Activated B cell treated with CpG ODN at 0.5 μM for 24 hours (primary cell): ENCODE measurements at regions not wholly inside any gene's neighbourhood (a gene's known extent, or its start where the extent isn't known, plus 50 kb on each side); places are given as distances from the start of the nearest gene placed in this dataset.
A peak's percentile ranks its signal among the peaks of the same experiment; 100 is the strongest.

ENCODE experiments used
- ATAC-seq: fragments of 200-7000 bp; cut with Tn5 transposase; one replicate; pipeline ENCODE4 v1.10.0; 2021; ENCODE audit warnings: low read depth, mild to moderate bottlenecking, moderate library complexity
- CTCF ChIA-PET: fragments of 350-600 bp; sonication (Branson Sonifier 250); formaldehyde crosslinking; loops from one replicate; lab custom pipeline; 2021; ENCODE audit warnings: antibody characterized with exemption; lab: Charles Lee
- POLR2A ChIA-PET: fragments of 350-600 bp; sonication (Branson Sonifier 250); formaldehyde crosslinking; loops from one replicate; lab custom pipeline; 2021; ENCODE audit warnings: antibody characterized with exemption; lab: Charles Lee
- DNase-seq: peaks from one replicate; pipeline ENCODE4 v3.0.0; 2022
- H3K27ac Mint-ChIP-seq: one replicate; pipeline ENCODE4 v1.8.0; 2020; ENCODE audit warnings: mixed read lengths
- H3K27me3 Mint-ChIP-seq: one replicate; pipeline ENCODE4 v1.8.0; 2021; ENCODE audit warnings: mixed read lengths
- H3K36me3 Mint-ChIP-seq: one replicate; pipeline ENCODE4 v1.8.0; 2021; ENCODE audit warnings: low read depth, mixed read lengths
- H3K4me1 Mint-ChIP-seq: one replicate; pipeline ENCODE4 v1.8.0; 2021; ENCODE audit warnings: mixed read lengths
- H3K4me3 Mint-ChIP-seq: one replicate; pipeline ENCODE4 v1.8.0; 2020; ENCODE audit warnings: mild to moderate bottlenecking, mixed read lengths
- H3K9me3 Mint-ChIP-seq: one replicate; pipeline ENCODE4 v1.8.0; 2020; ENCODE audit warnings: mixed read lengths
- intact Hi-C: fragments of 100-400 bp; cut with micrococcal nuclease; formaldehyde crosslinking; loops from one replicate; pipeline ENCODE4 v1.15.1; 2024
- TF ChIP-seq, protein P1 (sequence below): fragments of 200-600 bp; IDR thresholded peaks from one replicate; pipeline ENCODE4 v1.8.0; 2022; ENCODE audit warnings: antibody characterized with exemption, mild to moderate bottlenecking

DNA sequence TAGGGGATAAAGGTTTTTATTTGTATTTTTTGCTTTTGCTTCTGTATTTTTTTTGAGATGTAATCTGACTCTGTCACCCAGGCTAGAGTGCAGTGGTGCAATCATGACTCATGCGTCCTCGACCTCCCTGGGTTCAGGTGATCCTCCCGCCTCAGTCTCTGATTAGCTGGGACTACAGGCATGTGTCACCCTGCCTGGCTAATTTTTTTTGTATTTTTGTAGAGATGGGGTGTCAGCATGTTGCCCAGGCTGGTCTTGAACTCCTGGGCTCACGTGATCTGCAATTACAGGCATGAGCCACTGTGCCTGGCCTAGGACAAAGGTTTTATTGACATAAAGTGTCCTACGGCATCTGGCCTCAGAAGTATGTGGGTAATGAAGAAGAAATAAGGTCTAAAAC, 297.1 kb upstream of the C9orf72 start:
- Mint-ChIP-seq H3K27ac (no peak overlapping the region), H3K27me3 (no peaks in the 10 kb centered on the region), H3K4me3 (no peak overlapping the region), H3K4me1 (no peaks in the 10 kb centered on the region), H3K36me3 (no peaks in the 10 kb centered on the region), H3K9me3 (no peaks in the 10 kb centered on the region)
- POLR2A ChIA-PET: no interaction called here
- CTCF ChIA-PET: no interaction called here
- ATAC-seq (no peak), DNase-seq (no peak)
- TF ChIP-seq, protein P1, sequence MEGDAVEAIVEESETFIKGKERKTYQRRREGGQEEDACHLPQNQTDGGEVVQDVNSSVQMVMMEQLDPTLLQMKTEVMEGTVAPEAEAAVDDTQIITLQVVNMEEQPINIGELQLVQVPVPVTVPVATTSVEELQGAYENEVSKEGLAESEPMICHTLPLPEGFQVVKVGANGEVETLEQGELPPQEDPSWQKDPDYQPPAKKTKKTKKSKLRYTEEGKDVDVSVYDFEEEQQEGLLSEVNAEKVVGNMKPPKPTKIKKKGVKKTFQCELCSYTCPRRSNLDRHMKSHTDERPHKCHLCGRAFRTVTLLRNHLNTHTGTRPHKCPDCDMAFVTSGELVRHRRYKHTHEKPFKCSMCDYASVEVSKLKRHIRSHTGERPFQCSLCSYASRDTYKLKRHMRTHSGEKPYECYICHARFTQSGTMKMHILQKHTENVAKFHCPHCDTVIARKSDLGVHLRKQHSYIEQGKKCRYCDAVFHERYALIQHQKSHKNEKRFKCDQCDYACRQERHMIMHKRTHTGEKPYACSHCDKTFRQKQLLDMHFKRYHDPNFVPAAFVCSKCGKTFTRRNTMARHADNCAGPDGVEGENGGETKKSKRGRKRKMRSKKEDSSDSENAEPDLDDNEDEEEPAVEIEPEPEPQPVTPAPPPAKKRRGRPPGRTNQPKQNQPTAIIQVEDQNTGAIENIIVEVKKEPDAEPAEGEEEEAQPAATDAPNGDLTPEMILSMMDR: no peak
- intact Hi-C loops: no loop called here

DNA sequence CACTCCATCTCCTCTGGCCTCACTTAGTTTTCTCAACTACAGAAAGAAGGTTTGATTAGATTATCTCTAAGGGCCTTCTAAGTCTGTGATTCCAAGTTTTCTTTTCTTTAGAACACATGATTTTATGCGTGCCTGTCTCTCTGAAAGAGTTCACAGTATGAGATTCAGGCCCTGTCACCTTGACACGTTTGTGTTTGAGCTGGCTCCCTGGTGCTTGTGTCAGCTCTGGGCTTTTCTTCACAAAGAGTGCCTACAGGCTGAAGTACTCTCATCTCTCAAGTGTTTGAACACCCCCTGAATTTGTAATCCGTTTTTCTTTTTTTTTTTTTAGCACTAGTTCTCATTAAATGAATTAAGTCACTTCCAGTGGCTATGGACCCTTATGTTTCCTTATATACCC, 306.9 kb upstream of the C9orf72 start:
- TF ChIP-seq, protein P1: no peak
- no peaks in the 10 kb centered on the region for H3K4me1 Mint-ChIP-seq
- DNase-seq: no peak
- H3K36me3 Mint-ChIP-seq: no peaks in the 10 kb centered on the region
- H3K9me3 Mint-ChIP-seq: no peaks in the 10 kb centered on the region
- no peak for ATAC-seq
- CTCF ChIA-PET: no interaction called here
- POLR2A ChIA-PET: no interaction called here
- intact Hi-C loops: no loop called here
- H3K27ac Mint-ChIP-seq: no peak overlapping the region
- no peak overlapping the region for H3K4me3 Mint-ChIP-seq
- H3K27me3 Mint-ChIP-seq: no peaks in the 10 kb centered on the region

DNA sequence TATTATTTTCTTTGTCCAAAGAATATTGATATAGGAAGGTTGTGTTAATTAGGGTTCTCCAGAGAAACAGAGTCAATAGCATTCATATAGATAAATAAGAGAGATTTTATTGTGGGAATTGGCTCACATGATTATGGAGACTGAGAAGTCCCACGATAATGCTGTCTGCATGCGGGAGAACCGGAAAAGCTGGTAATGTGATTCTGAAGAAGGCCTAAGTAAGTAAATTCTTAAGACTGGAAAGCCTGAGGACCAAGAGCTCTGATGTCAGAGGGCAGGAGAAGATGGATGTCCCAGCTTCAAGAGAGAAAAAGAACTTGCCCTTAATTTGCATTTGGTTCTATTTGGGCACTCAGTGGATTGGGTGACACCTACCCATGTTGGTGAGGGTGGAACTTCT, 307.4 kb upstream of the C9orf72 start:
- TF ChIP-seq, protein P1: no peak
- ATAC-seq (no peak), DNase-seq (no peak)
- Mint-ChIP-seq H3K9me3 (no peaks in the 10 kb centered on the region), H3K4me1 (no peaks in the 10 kb centered on the region), H3K27me3 (no peaks in the 10 kb centered on the region), H3K4me3 (no peak overlapping the region), H3K27ac (no peak overlapping the region), H3K36me3 (no peaks in the 10 kb centered on the region)
- CTCF ChIA-PET: no interaction called here
- intact Hi-C loops: no loop called here
- POLR2A ChIA-PET: no interaction called here

DNA sequence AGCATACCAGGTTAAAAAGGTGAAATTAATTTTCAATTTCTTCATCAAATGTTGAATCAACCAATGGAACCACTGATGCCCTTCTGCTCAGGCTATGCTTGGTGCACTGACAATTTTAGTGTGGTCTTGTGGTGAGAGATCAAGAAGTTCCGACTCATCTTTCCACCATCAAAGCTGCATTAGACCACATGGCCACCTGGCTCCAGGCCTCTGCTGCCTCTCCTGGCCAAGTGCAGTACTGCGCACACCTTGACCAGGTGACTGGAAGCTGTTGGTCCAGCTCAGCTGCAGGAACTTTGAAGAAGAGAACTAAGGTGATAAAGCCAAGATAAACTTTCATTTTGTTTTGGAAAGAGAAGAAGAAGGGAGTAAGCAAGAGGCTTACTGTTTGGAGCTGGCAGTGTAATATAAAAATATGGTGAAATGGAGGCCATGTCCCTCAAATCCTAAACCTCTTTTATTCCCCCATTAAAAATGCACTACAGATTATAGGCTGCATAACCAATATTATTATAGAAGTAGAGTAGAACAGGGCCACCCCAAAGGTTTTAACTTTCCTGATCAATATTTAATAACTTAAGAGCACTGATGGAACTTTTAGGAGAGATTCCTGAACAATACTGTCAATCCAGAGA, 315.5 kb upstream of the C9orf72 start:
- intact Hi-C loops: loop anchor here (2.0 to 5.0 kb wide), 2 partner anchors 341 to 856 kb away; no protein-coding TSS in a partner anchor
- Mint-ChIP-seq H3K4me3 (no peak overlapping the region), H3K9me3 (peaks cover 3% of the 10 kb centered on the region), H3K27me3 (peaks cover 2% of the 10 kb centered on the region), H3K36me3 (no peaks in the 10 kb centered on the region), H3K4me1 (no peaks in the 10 kb centered on the region), H3K27ac (no peak overlapping the region)
- no peak for DNase-seq
- CTCF ChIA-PET: interaction anchor here (1.1 kb wide), 1 partner anchor 641 kb away, joined by 5 read pairs; no protein-coding TSS in a partner anchor
- TF ChIP-seq, protein P1: no peak
- POLR2A ChIA-PET: no interaction called here
- peak; percentile 66 for ATAC-seq

DNA sequence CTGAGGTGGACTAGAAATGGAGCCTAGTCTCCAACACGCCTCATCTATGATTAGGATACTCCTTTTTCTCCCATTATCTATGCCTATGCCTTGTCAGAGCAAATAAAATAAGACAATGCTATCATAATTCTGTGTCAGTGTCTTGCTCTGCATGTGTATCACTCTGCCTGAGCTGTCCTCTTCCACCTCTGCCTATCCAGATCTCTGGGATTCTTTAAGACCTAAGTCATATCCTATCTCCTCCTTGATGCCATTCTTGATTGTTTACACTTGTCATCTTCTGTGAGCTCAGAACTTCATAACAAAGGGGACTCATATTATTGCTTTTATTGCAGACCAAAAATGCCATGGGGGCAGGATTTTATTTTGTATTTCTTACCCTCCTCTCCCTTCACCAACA, 351.2 kb upstream of the C9orf72 start:
- POLR2A ChIA-PET: no interaction called here
- H3K4me1 Mint-ChIP-seq: no peaks in the 10 kb centered on the region
- CTCF ChIA-PET: no interaction called here
- H3K27me3 Mint-ChIP-seq: no peaks in the 10 kb centered on the region
- no peaks in the 10 kb centered on the region for H3K36me3 Mint-ChIP-seq
- TF ChIP-seq, protein P1: no peak
- ATAC-seq: no peak
- no peak for DNase-seq
- H3K27ac Mint-ChIP-seq: no peak overlapping the region
- H3K9me3 Mint-ChIP-seq: no peaks in the 10 kb centered on the region
- intact Hi-C loops: no loop called here
- no peak overlapping the region for H3K4me3 Mint-ChIP-seq
